ENCODE measurements at regions not wholly inside any gene's neighbourhood (a gene's known extent, or its start where the extent isn't known, plus 50 kb on each side); places are given as distances from the start of the nearest gene placed in this dataset.

GRCh38 chr6:137705160-137706082 lies 161.6 kb upstream of the TNFAIP3 start:
- DNase-seq (ENCODE audit: low spot score), result peak; percentile 80
- Mint-ChIP-seq H3K9me3 (ENCODE audit: unreplicated experiment) (no peaks in the 10 kb centered on the region), H3K27ac (ENCODE audit: unreplicated experiment) (peak overlapping the region; percentile 50), H3K4me3 (ENCODE audit: unreplicated experiment) (no peak overlapping the region), H3K36me3 (ENCODE audit: low read depth, unreplicated experiment) (no peaks in the 10 kb centered on the region), H3K4me1 (ENCODE audit: unreplicated experiment) (peaks cover 8% of the 10 kb centered on the region), H3K27me3 (ENCODE audit: unreplicated experiment) (no peaks in the 10 kb centered on the region)
- TF ChIP-seq CTCF (IDR thresholded peaks at IDR 0.05; ENCODE audit: unreplicated experiment), result peak; percentile 76

- peaks cover 8% of the 10 kb centered on the region for H3K4me1 Mint-ChIP-seq (ENCODE audit: unreplicated experiment)
- no peak overlapping the region for H3K27ac Mint-ChIP-seq (ENCODE audit: unreplicated experiment)
- no peaks in the 10 kb centered on the region for H3K36me3 Mint-ChIP-seq (ENCODE audit: low read depth, unreplicated experiment)
- H3K4me3 Mint-ChIP-seq (ENCODE audit: unreplicated experiment), result no peak overlapping the region
- no peaks in the 10 kb centered on the region for H3K27me3 Mint-ChIP-seq (ENCODE audit: unreplicated experiment)
- DNase-seq (ENCODE audit: low spot score), result no peak
- no peaks in the 10 kb centered on the region for H3K9me3 Mint-ChIP-seq (ENCODE audit: unreplicated experiment)
- no peak for TF ChIP-seq CTCF (IDR thresholded peaks at IDR 0.05; ENCODE audit: unreplicated experiment)
Measured at GRCh38 chr6:137706083-137706750, 160.8 kb upstream of the TNFAIP3 start.

- no peak overlapping the region for H3K27ac Mint-ChIP-seq (ENCODE audit: unreplicated experiment)
- DNase-seq (ENCODE audit: low spot score), result no peak
- peaks cover 8% of the 10 kb centered on the region for H3K4me1 Mint-ChIP-seq (ENCODE audit: unreplicated experiment)
- H3K9me3 Mint-ChIP-seq (ENCODE audit: unreplicated experiment), result no peaks in the 10 kb centered on the region
- no peaks in the 10 kb centered on the region for H3K27me3 Mint-ChIP-seq (ENCODE audit: unreplicated experiment)
- H3K4me3 Mint-ChIP-seq (ENCODE audit: unreplicated experiment), result no peak overlapping the region
- no peak for TF ChIP-seq CTCF (IDR thresholded peaks at IDR 0.05; ENCODE audit: unreplicated experiment)
- H3K36me3 Mint-ChIP-seq (ENCODE audit: low read depth, unreplicated experiment), result no peaks in the 10 kb centered on the region
Measured at GRCh38 chr6:137707038-137707589, 159.9 kb upstream of the TNFAIP3 start.

GRCh38 chr6:137707590-137708360 lies 159.3 kb upstream of the TNFAIP3 start:
- Mint-ChIP-seq H3K9me3 (ENCODE audit: unreplicated experiment) (no peaks in the 10 kb centered on the region), H3K4me3 (ENCODE audit: unreplicated experiment) (no peak overlapping the region), H3K36me3 (ENCODE audit: low read depth, unreplicated experiment) (no peaks in the 10 kb centered on the region), H3K4me1 (ENCODE audit: unreplicated experiment) (peaks cover 8% of the 10 kb centered on the region), H3K27ac (ENCODE audit: unreplicated experiment) (no peak overlapping the region), H3K27me3 (ENCODE audit: unreplicated experiment) (no peaks in the 10 kb centered on the region)
- peak; percentile 17 for DNase-seq (ENCODE audit: low spot score)
- peak; percentile 90 for TF ChIP-seq CTCF (IDR thresholded peaks at IDR 0.05; ENCODE audit: unreplicated experiment)

Measured in endothelial cell (in vitro differentiated cells).